Coronary artery (tissue), 2 donors: ENCODE measurements at regions not wholly inside any gene's neighbourhood (a gene's known extent, or its start where the extent isn't known, plus 50 kb on each side); places are given as distances from the start of the nearest gene placed in this dataset.

Source experiments
- DNase-seq: peaks from one replicate; pipeline ENCODE4 v3.0.0-alpha.2; 2017; ENCODE audit warnings: low spot score
- H3K27ac ChIP-seq, 2 donors: fragments of 200-600 bp; sonication (generic); one replicate each; pipeline ENCODE4 v1.5.1; 2016 to 2019
- H3K4me3 ChIP-seq: fragments of 200-600 bp; sonication (generic); 2 replicates; pipeline ENCODE4 v1.5.1; 2016; ENCODE audit warnings: mild to moderate bottlenecking, moderate library complexity
- CTCF ChIP-seq: fragments of 200-600 bp; sonication (generic); IDR thresholded peaks from one replicate; pipeline ENCODE4 v1.5.1; 2019; ENCODE audit warnings: antibody characterized with exemption

GRCh38 chr6:105750089-105750488, 336.0 kb upstream of the PRDM1 start:
- Histone ChIP-seq H3K4me3 (no peak overlapping the region), H3K27ac (no peak overlapping the region)
- DNase-seq = no peak
- no peak for TF ChIP-seq CTCF

GRCh38 chr6:105748737-105749161, 337.4 kb upstream of the PRDM1 start:
- H3K4me3 ChIP-seq = no peak overlapping the region
- TF ChIP-seq CTCF = no peak
- no peak overlapping the region for H3K27ac ChIP-seq
- no peak for DNase-seq

DNA sequence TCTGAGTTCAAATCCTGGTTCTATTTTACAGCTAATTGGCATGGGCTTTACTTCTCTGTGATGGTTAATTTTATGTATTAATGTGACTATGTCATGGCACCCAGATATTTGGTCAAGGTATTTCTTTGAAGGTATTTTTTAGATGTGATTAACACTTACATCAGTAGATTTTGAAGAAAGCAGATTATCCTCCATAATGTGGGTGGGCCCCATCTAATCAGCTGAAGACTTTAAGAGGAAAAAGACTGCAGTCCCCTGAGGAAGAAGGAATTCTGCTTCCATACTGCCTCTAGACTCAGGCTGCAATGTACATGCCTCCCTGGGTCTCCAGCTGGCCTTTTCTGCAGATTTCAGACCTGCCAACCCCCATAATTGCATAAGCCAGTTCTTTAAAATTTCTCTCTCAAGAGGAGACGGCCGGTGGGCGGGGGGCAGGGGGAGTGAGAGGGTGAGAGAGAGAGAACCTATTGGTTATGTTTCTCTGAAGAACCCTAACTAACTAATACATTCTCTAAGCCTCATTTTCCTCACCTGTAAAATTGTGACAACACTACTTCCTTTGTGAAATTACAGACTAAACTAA, 338.2 kb upstream of the PRDM1 start:
- DNase-seq = no peak
- no peak for TF ChIP-seq CTCF
- Histone ChIP-seq H3K4me3 (no peak overlapping the region), H3K27ac (no peak overlapping the region)

DNA sequence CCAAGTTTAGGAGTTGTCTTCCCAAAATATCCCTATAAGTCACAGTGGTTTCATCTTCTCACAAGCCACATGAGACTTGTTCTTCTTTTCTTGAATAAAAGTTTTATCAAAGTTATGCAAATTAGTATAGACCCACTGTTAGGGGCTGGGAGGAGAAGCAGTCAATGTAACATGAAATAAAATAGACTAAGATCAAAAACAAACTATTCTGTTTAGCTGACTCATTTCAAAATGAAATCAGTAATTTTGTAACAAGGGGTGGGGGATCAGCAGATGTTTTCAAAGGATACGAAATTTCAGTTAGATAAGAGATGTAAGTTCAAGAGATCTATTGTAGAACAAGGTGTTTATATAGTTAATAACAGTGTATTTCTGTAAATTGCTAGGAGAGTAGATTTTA, 339.6 kb upstream of the PRDM1 start:
- TF ChIP-seq CTCF = no peak
- no peak overlapping the region for H3K4me3 ChIP-seq
- no peak overlapping the region for H3K27ac ChIP-seq
- DNase-seq = no peak

- no peak for TF ChIP-seq CTCF
- no peak for DNase-seq
- Histone ChIP-seq H3K4me3 (no peak overlapping the region), H3K27ac (no peak overlapping the region)
Measured at GRCh38 chr6:105746130-105746505, 340.0 kb upstream of the PRDM1 start.

DNA sequence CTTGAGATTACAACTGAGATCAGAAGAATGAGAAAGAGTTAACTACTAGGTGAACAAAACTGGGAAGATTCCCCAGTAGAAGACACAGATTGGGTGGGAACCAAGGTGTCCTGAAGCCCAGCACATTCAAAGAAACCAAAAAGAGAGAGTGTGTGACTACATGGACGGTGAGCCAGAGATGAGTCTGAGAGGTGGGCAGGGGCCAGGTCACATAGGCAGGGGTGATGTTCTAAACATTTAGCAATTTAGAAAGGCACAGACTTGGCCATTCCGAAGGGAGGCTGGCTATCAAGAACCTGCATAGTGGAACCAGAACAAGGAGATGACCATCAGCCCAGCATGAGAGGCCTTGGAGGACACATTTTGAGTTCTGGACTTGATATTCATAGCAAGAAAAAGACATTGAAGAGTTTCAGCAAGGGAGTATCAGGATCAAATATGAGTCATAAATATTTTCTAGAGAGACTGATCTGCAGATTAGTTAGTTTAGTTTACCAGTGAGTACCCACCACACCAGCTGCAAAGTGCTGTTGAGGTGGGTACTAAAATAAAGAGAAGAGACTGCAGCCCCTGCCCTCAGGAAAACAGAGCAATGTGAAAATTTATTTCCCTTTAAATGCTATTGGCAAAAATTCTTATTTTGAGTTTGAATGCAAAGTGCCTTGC, 340.5 kb upstream of the PRDM1 start:
- no peak for TF ChIP-seq CTCF
- H3K27ac ChIP-seq = no peak overlapping the region
- H3K4me3 ChIP-seq = no peak overlapping the region
- DNase-seq = no peak

GRCh38 chr6:105744815-105745214, 341.3 kb upstream of the PRDM1 start:
- Histone ChIP-seq H3K27ac (no peak overlapping the region), H3K4me3 (no peak overlapping the region)
- no peak for DNase-seq
- no peak for TF ChIP-seq CTCF
